ENCODE measurements at regions not wholly inside any gene's neighbourhood (a gene's known extent, or its start where the extent isn't known, plus 50 kb on each side); places are given as distances from the start of the nearest gene placed in this dataset.

DNA sequence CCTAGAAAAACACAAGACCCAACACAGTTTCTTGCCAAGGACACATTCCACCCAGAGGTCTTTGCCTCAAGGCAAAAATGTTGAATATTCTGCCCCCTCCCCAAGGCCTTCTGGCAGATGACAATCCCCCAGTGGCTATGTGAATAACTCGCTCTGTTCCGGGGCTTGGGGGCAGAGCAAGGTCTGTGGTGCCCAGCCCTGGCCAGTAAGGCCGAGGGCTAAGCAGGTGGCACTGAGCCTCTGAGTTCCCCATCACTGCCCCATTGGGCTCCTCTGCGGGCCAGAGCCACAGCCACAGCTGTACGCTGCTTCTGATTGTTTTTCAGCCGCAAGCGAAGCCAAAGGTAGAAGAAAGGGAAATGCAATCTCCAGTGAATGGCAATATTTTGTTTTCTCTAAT lies 567.9 kb downstream of the CCDC171 start:
- intact Hi-C loops (cut with micrococcal nuclease) (no loop called here), in situ Hi-C loops (cut with MboI) (no loop called here)
- ATAC-seq (no peak), DNase-seq (ENCODE audit: extremely low read depth in 1 of 4, low spot score in 3 of 4) (no peak), FAIRE-seq (no peak)
- 3% methylated on average over 7 of the region's 7 CpGs for WGBS (ENCODE audit: insufficient coverage, low coverage, missing lambda C conversion rate)
- H4K20me1 ChIP-seq (replicated peaks; ENCODE audit: control insufficient read depth, insufficient read depth, low read length), result no peaks in the 10 kb centered on the region
- H3K36me3 ChIP-seq (ENCODE audit: control insufficient read depth, insufficient read depth, low read length), result no peaks in the 10 kb centered on the region
- no TSS peak for BruUV-seq (replicated peaks)
- H3K4me2 ChIP-seq (ENCODE audit: insufficient read depth, low read length), result no peak overlapping the region
- H3K4me3 ChIP-seq, result no peak overlapping the region
- no peaks in the 10 kb centered on the region for H3K4me1 ChIP-seq (replicated peaks in 1 of 2; ENCODE audit: control insufficient read depth in 2 of 2, insufficient read depth in 2 of 2, low read length in 2 of 2)
- H3K79me2 ChIP-seq (ENCODE audit: control insufficient read depth, insufficient read depth, low read length), result no peaks in the 10 kb centered on the region
- H3K9ac ChIP-seq (ENCODE audit: insufficient read depth in 1 of 2, low read depth in 2 of 2, low read length in 2 of 2), result no peak overlapping the region
- H3K27me3 ChIP-seq (ENCODE audit: control insufficient read depth in 2 of 2, insufficient read depth in 2 of 2, low read length in 2 of 2), result no peaks in the 10 kb centered on the region
- no peak overlapping the region for H3K27ac ChIP-seq (ENCODE audit: extremely low read depth, low read depth, low read length)
- ChIA-PET POLR2A (interaction anchor here (0.6 kb wide), 1 partner anchor 648 kb away, joined by 3 read pairs; no protein-coding TSS in a partner anchor), CTCF (ENCODE audit: low intra/inter-chr PET ratio) (no interaction called here)
- no peaks in the 10 kb centered on the region for H3K9me3 ChIP-seq (replicated peaks; ENCODE audit: control insufficient read depth, insufficient read depth, low read depth, low read length)
- no peaks in the 10 kb centered on the region for H3K9me1 ChIP-seq (ENCODE audit: control insufficient read depth, insufficient read depth, low read length)
- H2AFZ ChIP-seq (ENCODE audit: low read depth, low read length), result no peak overlapping the region
- TF ChIP-seq, protein P1, sequence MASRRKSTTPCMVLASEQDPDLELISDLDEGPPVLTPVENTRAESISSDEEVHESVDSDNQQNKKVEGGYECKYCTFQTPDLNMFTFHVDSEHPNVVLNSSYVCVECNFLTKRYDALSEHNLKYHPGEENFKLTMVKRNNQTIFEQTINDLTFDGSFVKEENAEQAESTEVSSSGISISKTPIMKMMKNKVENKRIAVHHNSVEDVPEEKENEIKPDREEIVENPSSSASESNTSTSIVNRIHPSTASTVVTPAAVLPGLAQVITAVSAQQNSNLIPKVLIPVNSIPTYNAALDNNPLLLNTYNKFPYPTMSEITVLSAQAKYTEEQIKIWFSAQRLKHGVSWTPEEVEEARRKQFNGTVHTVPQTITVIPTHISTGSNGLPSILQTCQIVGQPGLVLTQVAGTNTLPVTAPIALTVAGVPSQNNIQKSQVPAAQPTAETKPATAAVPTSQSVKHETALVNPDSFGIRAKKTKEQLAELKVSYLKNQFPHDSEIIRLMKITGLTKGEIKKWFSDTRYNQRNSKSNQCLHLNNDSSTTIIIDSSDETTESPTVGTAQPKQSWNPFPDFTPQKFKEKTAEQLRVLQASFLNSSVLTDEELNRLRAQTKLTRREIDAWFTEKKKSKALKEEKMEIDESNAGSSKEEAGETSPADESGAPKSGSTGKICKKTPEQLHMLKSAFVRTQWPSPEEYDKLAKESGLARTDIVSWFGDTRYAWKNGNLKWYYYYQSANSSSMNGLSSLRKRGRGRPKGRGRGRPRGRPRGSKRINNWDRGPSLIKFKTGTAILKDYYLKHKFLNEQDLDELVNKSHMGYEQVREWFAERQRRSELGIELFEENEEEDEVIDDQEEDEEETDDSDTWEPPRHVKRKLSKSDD (conservative IDR thresholded peaks at IDR 0.05; ENCODE audit: low read length), result no peak
- TF ChIP-seq, protein P2, sequence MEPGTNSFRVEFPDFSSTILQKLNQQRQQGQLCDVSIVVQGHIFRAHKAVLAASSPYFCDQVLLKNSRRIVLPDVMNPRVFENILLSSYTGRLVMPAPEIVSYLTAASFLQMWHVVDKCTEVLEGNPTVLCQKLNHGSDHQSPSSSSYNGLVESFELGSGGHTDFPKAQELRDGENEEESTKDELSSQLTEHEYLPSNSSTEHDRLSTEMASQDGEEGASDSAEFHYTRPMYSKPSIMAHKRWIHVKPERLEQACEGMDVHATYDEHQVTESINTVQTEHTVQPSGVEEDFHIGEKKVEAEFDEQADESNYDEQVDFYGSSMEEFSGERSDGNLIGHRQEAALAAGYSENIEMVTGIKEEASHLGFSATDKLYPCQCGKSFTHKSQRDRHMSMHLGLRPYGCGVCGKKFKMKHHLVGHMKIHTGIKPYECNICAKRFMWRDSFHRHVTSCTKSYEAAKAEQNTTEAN (CRISPR knock-in tag; IDR thresholded peaks at IDR 0.05), result no peak
- TF ChIP-seq, protein P3, sequence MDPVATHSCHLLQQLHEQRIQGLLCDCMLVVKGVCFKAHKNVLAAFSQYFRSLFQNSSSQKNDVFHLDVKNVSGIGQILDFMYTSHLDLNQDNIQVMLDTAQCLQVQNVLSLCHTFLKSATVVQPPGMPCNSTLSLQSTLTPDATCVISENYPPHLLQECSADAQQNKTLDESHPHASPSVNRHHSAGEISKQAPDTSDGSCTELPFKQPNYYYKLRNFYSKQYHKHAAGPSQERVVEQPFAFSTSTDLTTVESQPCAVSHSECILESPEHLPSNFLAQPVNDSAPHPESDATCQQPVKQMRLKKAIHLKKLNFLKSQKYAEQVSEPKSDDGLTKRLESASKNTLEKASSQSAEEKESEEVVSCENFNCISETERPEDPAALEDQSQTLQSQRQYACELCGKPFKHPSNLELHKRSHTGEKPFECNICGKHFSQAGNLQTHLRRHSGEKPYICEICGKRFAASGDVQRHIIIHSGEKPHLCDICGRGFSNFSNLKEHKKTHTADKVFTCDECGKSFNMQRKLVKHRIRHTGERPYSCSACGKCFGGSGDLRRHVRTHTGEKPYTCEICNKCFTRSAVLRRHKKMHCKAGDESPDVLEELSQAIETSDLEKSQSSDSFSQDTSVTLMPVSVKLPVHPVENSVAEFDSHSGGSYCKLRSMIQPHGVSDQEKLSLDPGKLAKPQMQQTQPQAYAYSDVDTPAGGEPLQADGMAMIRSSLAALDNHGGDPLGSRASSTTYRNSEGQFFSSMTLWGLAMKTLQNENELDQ (CRISPR knock-in tag; IDR thresholded peaks at IDR 0.05; ENCODE audit: borderline replicate concordance), result no peak
- TF ChIP-seq ZSCAN32 (CRISPR knock-in tag; IDR thresholded peaks at IDR 0.05), result no peak
- TF ChIP-seq XRCC5 (IDR thresholded peaks at IDR 0.05; ENCODE audit: low read depth, low read length), result no peak
- TF ChIP-seq, protein P4, sequence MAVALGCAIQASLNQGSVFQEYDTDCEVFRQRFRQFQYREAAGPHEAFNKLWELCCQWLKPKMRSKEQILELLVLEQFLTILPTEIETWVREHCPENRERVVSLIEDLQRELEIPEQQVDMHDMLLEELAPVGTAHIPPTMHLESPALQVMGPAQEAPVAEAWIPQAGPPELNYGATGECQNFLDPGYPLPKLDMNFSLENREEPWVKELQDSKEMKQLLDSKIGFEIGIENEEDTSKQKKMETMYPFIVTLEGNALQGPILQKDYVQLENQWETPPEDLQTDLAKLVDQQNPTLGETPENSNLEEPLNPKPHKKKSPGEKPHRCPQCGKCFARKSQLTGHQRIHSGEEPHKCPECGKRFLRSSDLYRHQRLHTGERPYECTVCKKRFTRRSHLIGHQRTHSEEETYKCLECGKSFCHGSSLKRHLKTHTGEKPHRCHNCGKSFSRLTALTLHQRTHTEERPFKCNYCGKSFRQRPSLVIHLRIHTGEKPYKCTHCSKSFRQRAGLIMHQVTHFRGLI (CRISPR knock-in tag; IDR thresholded peaks at IDR 0.05), result no peak
- TF ChIP-seq SMARCA5 (IDR thresholded peaks at IDR 0.05), result no peak
- TF ChIP-seq C11orf30 (IDR thresholded peaks at IDR 0.05; ENCODE audit: low read depth), result no peak
- TF ChIP-seq, protein P5, sequence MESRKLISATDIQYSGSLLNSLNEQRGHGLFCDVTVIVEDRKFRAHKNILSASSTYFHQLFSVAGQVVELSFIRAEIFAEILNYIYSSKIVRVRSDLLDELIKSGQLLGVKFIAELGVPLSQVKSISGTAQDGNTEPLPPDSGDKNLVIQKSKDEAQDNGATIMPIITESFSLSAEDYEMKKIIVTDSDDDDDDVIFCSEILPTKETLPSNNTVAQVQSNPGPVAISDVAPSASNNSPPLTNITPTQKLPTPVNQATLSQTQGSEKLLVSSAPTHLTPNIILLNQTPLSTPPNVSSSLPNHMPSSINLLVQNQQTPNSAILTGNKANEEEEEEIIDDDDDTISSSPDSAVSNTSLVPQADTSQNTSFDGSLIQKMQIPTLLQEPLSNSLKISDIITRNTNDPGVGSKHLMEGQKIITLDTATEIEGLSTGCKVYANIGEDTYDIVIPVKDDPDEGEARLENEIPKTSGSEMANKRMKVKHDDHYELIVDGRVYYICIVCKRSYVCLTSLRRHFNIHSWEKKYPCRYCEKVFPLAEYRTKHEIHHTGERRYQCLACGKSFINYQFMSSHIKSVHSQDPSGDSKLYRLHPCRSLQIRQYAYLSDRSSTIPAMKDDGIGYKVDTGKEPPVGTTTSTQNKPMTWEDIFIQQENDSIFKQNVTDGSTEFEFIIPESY (CRISPR knock-in tag; IDR thresholded peaks at IDR 0.05), result no peak
- TF ChIP-seq RBM22 (IDR thresholded peaks at IDR 0.05; ENCODE audit: low read depth, low read length, poor library complexity, severe bottlenecking), result no peak
- TF ChIP-seq YBX1 (IDR thresholded peaks at IDR 0.05), result no peak
- TF ChIP-seq ZNF57 (CRISPR knock-in tag; IDR thresholded peaks at IDR 0.05), result no peak

Data from K562 (cell line).